Liver (tissue), 3 donors: ENCODE measurements at regions not wholly inside any gene's neighbourhood (a gene's known extent, or its start where the extent isn't known, plus 50 kb on each side); places are given as distances from the start of the nearest gene placed in this dataset.

Source experiments
- EGR1 ChIP-seq, 2 donors: IDR thresholded peaks; 2 replicates each; pipeline ENCODE4 v1.6.1; 2016 to 2018; ENCODE audit warnings: antibody characterized with exemption in 2 of 2, low read depth in 2 of 2
- GABPA ChIP-seq, 2 donors: IDR thresholded peaks in 1 of 2; conservative IDR thresholded peaks in 1 of 2; 2 replicates each; pipeline ENCODE4 v1.6.1; 2016; ENCODE audit warnings: antibody characterized with exemption in 2 of 2, mild to moderate bottlenecking in 1 of 2, moderate library complexity in 1 of 2
- JUND ChIP-seq, 2 donors: IDR thresholded peaks; 2 replicates each; pipeline ENCODE4 v1.6.1; 2016; ENCODE audit warnings: antibody characterized with exemption in 2 of 2
- RAD21 ChIP-seq, 2 donors: IDR thresholded peaks; 2 replicates each; pipeline ENCODE4 v1.6.1; 2016; ENCODE audit warnings: antibody characterized with exemption in 2 of 2, mild to moderate bottlenecking in 2 of 2
- RXRA ChIP-seq, 2 donors: IDR thresholded peaks; 2 replicates each; pipeline ENCODE4 v1.6.1; 2017 to 2018; ENCODE audit warnings: antibody characterized with exemption in 2 of 2, mild to moderate bottlenecking in 1 of 2
- SP1 ChIP-seq: IDR thresholded peaks from 2 replicates; pipeline ENCODE4 v1.6.1; 2018; ENCODE audit warnings: antibody characterized with exemption, mild to moderate bottlenecking
- TAF1 ChIP-seq: conservative IDR thresholded peaks from 2 replicates; pipeline ENCODE4 v1.6.1; 2016; ENCODE audit warnings: antibody characterized with exemption, mild to moderate bottlenecking
- YY1 ChIP-seq: IDR thresholded peaks from 2 replicates; pipeline ENCODE4 v1.6.1; 2016; ENCODE audit warnings: antibody characterized with exemption, mild to moderate bottlenecking
- TF ChIP-seq, protein P1 (sequence below): IDR thresholded peaks from 2 replicates; pipeline ENCODE4 v1.6.1; 2016; ENCODE audit warnings: antibody characterized with exemption, mild to moderate bottlenecking
- TF ChIP-seq, protein P2 (sequence below): fragments of 150-350 bp; IDR thresholded peaks from 2 replicates; pipeline ENCODE4 v1.5.1; 2017; ENCODE audit warnings: improper control_type of control experiment, low read depth, low read length; ENCODE audit not compliant: missing input control
- TF ChIP-seq, protein P3 (sequence below): IDR thresholded peaks from 2 replicates; pipeline ENCODE4 v1.6.1; 2016; ENCODE audit warnings: antibody characterized with exemption
- donor health status: healthy.
- donor health status: healthy.

DNA sequence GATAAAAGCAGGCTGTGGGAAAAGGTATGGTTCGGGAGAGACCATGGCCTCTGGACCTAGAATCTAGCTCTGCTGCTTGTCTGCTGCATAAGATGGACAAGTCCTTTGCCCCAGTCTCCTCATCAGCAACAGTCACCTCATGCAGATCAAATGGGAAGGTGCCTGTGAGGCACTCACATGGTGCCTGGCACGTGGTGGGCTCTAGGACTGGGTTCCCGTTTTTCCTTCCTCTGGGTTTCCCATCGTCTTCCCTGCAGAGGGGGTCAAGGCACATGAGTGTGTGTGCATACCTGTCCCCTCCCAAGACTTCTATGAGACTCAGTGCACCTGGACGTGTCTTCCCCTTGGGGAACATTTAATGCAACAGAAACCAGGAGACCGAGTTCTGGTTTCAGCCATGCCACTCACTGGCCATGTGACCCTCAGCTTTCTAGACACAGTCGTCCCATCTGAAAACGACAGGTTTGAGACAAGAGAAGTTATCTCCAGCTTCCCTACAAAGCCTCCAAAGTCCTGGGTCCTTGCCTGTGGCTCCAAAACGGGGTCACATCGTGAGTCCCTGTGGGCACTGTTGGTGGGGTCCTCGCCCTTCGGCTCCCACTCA lies 95.9 kb upstream of the NPTX2 start:
- TF ChIP-seq, protein P1, sequence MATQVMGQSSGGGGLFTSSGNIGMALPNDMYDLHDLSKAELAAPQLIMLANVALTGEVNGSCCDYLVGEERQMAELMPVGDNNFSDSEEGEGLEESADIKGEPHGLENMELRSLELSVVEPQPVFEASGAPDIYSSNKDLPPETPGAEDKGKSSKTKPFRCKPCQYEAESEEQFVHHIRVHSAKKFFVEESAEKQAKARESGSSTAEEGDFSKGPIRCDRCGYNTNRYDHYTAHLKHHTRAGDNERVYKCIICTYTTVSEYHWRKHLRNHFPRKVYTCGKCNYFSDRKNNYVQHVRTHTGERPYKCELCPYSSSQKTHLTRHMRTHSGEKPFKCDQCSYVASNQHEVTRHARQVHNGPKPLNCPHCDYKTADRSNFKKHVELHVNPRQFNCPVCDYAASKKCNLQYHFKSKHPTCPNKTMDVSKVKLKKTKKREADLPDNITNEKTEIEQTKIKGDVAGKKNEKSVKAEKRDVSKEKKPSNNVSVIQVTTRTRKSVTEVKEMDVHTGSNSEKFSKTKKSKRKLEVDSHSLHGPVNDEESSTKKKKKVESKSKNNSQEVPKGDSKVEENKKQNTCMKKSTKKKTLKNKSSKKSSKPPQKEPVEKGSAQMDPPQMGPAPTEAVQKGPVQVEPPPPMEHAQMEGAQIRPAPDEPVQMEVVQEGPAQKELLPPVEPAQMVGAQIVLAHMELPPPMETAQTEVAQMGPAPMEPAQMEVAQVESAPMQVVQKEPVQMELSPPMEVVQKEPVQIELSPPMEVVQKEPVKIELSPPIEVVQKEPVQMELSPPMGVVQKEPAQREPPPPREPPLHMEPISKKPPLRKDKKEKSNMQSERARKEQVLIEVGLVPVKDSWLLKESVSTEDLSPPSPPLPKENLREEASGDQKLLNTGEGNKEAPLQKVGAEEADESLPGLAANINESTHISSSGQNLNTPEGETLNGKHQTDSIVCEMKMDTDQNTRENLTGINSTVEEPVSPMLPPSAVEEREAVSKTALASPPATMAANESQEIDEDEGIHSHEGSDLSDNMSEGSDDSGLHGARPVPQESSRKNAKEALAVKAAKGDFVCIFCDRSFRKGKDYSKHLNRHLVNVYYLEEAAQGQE = no peak
- TF ChIP-seq, protein P2, sequence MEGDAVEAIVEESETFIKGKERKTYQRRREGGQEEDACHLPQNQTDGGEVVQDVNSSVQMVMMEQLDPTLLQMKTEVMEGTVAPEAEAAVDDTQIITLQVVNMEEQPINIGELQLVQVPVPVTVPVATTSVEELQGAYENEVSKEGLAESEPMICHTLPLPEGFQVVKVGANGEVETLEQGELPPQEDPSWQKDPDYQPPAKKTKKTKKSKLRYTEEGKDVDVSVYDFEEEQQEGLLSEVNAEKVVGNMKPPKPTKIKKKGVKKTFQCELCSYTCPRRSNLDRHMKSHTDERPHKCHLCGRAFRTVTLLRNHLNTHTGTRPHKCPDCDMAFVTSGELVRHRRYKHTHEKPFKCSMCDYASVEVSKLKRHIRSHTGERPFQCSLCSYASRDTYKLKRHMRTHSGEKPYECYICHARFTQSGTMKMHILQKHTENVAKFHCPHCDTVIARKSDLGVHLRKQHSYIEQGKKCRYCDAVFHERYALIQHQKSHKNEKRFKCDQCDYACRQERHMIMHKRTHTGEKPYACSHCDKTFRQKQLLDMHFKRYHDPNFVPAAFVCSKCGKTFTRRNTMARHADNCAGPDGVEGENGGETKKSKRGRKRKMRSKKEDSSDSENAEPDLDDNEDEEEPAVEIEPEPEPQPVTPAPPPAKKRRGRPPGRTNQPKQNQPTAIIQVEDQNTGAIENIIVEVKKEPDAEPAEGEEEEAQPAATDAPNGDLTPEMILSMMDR = no peak
- TF ChIP-seq TAF1 (no peak), RXRA (IDR thresholded peaks at IDR 0.05) (no peak), EGR1 (IDR thresholded peaks at IDR 0.05; ENCODE audit: low read depth in 2 of 2) (no peak), SP1 (no peak), RAD21 (IDR thresholded peaks at IDR 0.05) (no peak), YY1 (no peak), JUND (IDR thresholded peaks at IDR 0.05) (no peak), GABPA (IDR thresholded peaks at IDR 0.05 in 1 of 2, conservative IDR thresholded peaks at IDR 0.05 in 1 of 2) (no peak)
- TF ChIP-seq, protein P3, sequence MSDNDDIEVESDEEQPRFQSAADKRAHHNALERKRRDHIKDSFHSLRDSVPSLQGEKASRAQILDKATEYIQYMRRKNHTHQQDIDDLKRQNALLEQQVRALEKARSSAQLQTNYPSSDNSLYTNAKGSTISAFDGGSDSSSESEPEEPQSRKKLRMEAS = no peak
